PC-9 (cell line): ENCODE measurements at regions not wholly inside any gene's neighbourhood (a gene's known extent, or its start where the extent isn't known, plus 50 kb on each side); places are given as distances from the start of the nearest gene placed in this dataset.

ENCODE experiments used
- CTCF ChIP-seq: fragments of 200-600 bp; sonication (generic); conservative IDR thresholded peaks from 2 replicates; pipeline ENCODE4 v1.6.1; 2017; ENCODE audit warnings: mixed run types, antibody characterized with exemption, mild to moderate bottlenecking, moderate library complexity
- EZH2 ChIP-seq: fragments of 200-600 bp; sonication (generic); IDR thresholded peaks from 2 replicates; pipeline ENCODE4 v1.8.0; 2017; ENCODE audit warnings: antibody characterized with exemption, low read depth

DNA sequence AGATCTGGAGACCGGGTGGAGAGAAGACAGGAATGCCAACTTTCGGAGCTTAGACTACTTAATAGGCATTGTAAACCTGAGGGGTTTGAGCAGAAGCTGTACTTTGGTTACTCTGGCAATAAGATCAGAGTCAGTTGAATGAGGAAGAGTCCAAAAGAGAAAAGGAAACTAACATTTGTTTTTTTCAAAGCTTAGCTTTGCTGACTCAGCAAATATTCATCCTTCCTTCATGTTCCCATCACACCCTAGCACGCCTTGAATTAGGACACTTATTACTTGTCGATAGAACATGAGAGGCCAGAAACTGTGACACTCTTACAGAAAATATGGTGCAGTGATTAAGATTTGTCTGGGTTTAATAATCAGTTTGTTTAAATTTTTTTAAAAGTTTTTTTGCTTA lies 266.9 kb upstream of the ATP2B1 start:
- no peak for TF ChIP-seq CTCF
- TF ChIP-seq EZH2: no peak
